GM18868 (cell line): ENCODE measurements at regions not wholly inside any gene's neighbourhood (a gene's known extent, or its start where the extent isn't known, plus 50 kb on each side); places are given as distances from the start of the nearest gene placed in this dataset.
A peak's percentile ranks its signal among the peaks of the same experiment; 100 is the strongest.

Experiments
- ATAC-seq: cut with Tn5 transposase; IDR thresholded peaks from one replicate; pipeline ENCODE4 v1.9.1; 2021; ENCODE audit warnings: mild to moderate bottlenecking, moderate library complexity; ENCODE audit not compliant: unreplicated experiment

DNA sequence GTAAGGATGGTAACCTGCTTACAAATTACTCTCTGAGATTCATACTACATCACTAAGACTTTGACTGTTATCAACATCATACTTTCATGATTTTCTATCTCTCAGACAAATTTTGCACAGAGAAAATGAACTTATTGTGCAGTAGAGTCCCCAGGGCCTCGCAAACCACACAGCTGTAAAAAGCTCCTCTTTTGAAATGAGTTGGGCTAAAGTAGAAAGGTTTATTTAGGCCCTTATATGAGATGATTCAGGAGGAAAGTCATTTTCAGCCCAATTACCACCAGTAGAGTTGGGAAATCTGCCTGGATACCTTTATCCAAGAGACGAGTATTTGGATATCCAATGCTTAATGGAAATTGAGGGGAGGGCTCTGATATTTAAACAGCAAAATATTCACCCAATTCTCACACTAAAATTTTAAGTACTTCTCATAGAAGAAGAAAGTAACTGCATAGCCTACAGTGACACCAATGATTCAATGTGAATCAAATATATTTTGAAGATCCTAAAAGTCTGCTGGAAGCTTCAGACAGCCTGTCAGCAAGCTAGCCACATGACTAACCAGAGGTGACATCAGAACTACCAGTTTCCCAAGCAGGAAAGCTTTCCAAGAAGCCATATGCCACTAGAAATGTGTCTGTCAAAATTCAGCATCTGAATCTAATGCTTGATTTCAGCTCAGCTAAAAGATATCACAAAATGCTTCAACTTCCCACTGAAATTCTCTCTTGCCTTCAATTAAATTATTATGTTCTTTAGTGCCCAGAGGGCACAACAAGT is 190.1 kb upstream of the SYT1 start:
- ATAC-seq, result no peak

DNA sequence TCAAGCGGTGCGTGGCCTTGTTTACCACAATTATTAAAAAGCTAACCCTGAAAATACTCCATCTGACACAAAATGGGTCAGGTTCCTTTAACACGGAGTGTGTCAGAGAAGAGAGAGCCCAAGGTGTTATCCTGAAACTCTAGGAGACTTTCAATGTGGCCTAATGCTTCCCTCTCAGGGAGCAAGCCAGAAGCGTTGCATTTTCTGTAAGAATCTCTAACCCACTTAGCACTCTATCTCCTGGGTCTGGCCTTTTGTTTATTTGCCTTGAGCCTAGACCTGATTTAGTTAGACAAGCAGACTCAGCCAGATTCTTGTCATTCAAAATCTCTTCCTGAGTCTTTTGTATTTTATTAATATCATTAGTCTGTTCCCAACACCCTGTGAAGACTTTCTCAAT is 184.0 kb upstream of the SYT1 start:
- no peak for ATAC-seq

DNA sequence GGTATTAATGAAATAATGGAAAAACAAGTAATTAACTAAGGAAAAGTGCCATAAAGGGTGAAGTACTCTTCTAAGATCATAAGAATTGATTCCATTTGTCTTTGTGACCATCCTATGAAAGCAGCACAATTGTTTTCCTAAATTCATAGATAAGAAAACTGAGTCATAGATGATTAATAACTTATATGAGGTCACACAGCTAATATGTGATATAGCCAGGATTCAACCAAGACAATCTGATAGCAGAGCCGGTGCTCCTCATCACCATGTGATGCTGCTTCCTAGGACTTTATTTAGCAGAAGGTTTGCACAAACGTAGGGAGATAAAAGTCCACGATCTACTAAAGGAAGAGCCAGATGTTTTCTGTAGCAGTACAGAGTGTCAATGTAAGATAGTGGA is 181.5 kb upstream of the SYT1 start:
- no peak for ATAC-seq

DNA sequence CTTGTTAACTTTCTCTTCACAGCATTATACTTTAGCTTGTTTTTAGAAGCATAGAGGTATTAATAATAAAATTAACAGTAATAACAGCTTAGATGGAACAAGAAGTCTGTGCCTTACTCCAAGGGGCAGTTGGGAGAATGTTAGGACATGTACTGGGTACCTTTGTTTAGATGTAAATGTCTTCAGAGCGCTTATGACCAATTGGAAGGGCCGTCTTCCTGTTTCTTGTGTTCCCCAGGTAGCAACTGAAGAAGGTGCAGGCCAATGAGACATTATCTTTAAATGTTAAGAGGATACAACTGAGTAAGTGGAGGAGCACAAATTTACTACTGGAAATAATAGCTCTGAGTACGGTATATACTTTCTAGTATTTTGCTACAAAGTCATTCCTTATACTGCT is 180.9 kb upstream of the SYT1 start:
- ATAC-seq, result no peak

DNA sequence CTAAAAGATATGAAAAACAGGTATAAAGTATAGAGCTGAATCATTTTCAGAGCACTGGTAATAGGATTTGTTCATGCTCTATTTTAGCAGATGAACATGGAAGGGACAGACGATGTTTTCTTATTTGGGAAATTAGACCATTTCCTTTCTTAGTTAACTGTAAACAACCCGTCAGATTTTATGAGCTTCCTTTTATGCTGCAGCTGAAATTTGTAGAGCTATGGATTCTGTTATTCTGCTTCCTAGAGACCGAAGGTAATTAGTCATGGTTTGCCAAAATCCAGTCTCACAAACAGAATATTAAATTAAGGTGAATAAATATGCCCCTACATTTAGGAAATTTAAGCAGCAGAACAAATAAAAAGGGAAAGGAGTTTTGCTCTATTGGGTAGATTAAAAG is 180.2 kb upstream of the SYT1 start:
- no peak for ATAC-seq

DNA sequence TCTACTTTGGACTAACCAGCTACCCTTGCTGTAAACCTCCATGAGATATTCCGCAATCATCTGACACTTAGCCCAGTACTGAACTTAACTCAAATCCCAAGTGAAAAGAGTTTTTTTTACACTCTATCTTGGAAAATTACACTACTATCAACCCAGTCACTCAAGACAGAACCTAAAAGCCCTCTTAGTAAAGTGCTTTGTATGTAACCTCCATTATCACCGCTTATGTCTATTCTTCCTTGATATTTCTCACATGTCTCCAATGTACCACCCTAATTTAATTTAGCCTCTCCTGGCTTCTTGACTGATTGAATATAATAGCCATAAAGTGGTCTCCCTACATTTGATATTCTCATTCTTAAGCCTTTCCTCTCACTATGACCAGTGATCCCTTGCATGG is 168.8 kb upstream of the SYT1 start:
- no peak for ATAC-seq

DNA sequence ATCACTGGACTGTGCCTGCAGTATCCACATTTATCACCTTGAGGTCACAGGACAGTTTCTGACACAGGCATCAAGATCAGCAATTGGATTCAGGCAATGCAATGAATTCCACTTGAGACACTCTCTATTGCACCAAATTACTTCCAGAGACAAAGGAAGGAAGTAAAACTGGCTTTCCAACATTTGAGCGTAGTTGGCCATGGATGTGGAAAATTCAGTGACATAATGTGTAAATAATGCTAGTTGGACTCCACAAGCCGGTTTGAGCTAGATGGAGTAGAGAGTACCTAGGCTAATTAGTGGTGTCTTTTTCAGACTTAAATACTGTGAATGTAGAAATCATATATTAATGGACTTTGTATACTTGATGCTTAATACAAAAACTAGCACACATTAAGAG is 168.3 kb upstream of the SYT1 start:
- ATAC-seq, result no peak

DNA sequence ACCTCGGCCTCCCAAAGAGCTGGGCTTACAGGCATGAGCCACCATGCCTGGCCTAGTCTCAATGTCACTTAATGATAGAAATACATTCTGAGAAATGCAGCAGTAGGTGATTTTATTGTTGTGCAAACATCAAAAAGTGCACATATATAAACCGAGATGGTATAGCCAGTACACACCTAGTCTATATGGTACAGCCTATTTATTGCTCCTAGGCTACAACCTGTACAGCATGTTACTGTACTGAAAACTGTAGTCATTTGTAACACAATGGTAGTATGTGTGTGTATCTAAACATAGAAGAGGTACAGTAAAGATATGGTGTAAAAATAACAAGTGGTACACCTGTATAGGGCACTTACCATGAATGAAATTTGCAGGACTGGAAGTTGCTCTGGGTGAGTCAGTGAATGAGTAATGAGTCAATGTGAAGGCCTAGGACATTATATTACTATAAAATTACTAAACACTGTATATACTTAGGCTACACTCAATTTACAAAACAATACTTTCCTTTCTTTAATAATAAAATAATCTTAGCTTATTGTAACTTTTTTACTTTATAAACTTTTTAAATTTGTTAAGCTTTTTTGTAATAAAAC is 166.7 kb upstream of the SYT1 start:
- no peak for ATAC-seq

DNA sequence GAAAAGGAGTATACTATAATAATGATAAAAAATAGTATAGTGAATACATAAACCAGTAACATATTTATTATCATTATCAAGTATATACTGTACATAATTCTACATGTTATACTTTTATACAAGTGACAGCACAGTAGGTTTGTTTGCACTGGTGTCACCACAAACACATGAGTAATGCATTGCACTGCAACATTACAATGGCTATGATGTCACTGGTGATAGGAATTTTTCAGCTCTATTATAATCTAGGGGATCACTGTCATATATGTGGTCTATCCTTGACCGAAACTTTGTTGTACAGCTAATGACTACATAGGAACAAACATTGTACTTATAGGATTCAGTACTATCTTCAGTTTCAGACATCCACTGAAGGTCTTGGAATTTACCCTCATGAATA is 165.8 kb upstream of the SYT1 start:
- no peak for ATAC-seq

DNA sequence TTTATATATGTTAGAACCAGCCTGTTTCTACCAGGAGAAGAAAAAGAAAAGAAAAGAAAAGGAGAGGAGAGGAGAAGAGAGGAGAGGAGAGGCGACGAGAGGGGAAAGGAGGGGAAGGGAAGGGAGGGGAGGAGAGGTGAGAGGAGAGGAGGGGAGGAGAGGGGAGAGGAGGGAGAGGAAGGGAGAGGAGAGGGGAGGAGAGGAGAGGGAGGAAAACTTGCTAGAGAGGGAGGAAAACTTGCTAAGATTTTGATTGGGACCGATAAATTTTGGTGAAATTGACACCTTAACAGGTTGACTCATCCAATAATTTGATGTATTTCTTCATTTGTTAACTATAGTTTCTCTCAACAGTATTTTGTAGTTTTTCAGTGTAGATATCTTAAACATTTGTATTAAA is 164.0 kb upstream of the SYT1 start:
- no peak for ATAC-seq

DNA sequence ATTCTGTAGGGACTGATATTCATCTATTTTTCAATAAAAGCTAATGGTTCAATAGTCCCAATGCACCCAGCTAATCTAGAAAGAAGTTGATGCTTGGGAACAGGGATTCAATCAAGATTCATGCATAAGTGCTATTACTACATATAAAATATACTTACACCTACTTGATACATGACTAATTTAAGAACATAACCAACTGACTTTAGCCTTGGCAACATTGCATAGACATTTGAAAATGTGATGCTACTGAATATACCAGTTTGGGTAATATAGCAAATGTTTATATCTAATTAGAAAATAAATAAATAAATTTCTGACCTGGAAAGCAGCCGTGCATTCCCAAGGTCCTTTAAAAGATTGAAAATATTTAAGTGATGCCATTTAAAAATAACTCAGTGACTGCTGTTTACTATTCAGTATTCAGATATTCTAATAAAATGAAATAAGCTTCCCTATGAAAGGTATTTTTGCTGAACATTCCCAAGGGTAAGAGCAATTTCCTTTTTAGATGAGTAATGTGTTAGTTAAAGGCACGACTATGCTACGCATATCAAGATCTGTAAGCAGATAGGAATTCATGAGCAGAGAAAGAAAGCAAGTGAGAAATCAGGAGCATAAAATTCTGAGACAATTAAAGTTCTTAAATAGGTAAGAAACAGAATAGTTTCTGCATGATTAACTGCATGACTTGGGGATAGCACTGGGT is 160.6 kb upstream of the SYT1 start:
- no peak for ATAC-seq

DNA sequence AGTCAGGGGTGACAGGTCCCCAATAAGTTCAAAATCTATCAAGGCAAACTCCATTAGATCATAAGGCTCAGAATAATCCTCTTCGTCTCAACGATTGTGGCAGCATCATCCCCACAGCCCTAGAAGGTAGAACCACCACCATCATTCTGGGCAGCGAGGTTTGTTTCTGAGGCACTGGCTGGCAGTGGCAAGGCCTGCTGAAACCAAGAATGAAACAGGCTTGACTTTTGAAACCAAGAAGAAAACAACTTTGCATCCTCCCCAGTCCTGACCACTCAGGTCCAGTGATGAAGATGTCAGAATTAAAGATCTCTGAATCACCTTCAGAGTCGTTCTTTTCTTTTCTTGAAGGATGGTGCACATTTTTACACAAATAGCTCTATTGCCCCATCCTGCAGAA is 152.6 kb upstream of the SYT1 start:
- ATAC-seq, result no peak

DNA sequence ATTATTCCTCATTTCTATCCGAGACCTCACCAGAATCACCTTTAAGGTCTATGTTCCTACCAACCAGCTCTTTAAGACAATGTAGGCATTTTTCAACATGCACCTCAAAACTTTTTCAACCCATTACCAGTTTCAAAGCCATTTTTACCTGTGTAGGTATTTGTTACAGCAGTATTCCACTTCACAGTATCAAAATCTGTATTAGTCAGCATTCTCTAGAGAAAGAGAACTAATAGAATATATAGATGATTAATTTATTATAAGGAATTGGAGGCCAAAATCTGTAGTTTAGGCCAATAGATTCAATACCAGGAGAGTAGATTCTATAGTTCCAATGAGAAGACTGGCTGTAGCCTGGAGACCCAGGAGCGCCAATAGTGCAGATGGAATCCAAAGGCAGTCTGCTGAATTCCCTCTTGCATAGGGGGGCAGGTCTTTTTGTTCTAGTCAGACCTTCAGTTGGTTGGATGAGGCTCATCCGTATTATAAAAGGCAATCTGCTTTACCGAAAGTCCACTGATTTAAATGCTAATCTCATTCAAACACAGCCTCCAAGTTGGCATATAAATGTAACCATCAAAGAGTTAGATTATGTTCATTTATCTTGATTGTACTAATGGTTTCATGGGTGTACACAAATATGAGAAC is 151.6 kb upstream of the SYT1 start:
- no peak for ATAC-seq

DNA sequence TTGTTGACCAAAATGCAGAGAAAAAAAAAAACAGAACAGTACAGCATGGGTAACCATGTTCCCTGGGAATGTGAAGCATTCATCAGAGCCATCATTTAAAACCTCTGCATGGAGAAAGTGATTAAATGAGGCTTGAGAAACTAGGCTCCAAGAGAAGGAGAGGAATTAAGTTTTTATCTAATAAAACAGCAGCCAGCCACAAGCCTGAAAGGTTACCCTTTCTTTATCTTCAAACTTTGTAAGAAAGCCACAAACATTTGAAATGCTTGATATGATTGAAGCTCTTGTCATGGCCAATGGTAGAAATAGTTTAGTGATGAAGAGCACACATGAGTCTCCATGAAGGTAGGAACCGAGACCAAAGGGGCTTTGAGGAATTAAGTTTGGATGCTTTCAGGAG is 144.9 kb upstream of the SYT1 start:
- ATAC-seq, result no peak

DNA sequence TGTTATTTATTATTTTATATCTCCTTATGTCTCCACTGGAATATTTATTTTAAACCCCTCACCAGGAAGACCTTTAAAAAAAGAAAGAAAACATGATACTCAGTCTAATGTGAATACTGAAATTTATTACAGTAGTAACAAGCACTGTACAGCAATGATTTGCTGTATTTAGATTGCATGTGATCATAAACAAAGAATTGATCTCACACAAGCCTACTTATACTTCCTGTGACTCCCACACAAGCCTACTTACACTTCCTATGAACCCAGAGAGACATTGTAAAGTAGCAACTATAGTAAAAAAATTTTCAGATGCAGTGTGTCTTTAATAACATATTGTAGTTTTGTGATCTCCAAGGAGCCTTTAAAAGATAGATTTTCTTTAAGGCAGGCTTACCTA is 142.7 kb upstream of the SYT1 start:
- ATAC-seq, result peak; percentile 35

DNA sequence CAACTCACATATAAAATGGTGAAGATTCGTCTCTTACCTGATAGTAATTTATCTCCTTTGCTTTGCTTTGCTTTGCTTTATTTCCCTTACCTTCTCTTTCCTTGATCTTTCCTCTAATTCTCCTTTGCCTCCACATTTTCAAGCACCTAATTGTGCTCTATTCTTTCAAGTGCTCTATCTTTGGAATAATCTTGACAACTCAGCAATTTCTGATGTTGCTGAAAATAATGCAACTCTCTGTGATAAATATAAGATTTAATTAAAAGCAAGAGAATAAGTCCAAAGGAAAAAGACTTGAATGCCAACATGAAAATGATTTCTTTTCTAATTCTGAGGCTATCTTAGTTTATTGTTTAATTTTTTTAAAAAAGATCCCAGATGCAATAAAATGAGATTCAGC is 139.5 kb upstream of the SYT1 start:
- ATAC-seq, result no peak

DNA sequence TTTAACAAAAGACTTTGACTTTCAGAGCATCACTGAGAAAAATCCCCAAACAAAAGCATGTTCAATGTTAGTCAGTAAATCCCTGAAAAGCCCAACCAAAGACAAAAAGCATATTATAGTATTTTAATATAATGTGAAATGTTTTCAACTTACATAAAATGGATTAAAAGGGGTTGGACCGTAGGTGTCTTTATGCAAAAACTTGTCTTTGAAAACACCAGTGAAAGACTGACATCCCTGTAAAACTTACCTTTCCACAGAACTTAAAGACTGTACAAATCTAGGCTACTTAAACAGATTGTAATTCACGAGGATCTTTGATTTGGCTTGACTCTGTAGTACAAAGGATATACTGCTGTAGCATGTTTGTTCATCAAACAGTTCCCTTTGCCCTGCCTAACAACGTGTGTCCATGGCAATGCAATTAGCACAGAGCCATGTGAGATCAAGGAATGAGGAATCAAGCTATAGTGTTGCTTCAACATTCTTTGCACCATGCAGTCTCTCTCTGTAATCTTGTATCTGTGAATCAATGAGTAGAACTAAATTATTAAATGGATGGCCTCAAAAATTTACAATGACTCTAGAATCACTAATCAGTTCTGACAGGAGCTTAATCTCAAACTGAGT is 138.5 kb upstream of the SYT1 start:
- ATAC-seq, result no peak

DNA sequence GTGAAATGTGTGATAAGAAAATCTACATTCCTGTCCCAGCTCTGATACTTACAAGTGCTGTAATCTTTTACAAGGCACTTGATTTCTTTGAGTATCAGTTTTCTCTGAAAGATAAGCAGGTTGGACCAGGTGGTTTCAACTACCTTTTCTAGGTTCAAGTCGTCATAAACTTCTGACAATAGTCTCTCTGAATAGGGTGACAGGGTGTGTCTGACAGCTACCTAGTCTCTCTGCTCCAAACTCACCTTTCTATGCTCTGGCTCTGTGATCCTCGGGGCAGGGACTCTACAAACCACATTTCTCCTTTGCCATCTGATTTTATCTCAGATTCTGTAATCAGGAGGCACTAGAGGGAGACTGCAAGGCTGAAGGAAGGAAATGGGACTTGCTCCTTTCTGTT is 137.7 kb upstream of the SYT1 start:
- ATAC-seq, result no peak

DNA sequence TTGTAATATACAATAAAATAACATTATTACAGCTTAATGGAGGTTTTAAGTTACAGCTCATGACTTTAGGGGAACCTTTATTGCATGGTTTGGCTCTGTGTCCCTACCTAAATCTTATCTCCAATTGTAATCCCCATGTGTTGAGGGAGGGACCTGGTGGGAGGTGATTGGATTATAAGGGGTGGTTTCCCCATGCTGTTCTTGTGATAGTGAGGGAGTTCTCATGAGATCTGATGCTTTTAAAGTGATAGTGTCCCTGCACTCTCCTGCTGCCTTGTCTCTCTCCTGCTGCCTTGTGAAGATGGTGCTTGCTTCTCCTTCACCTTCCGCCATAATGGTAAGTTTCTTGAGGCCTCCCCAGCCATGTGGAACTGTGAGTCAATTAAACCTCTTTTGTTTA is 132.1 kb upstream of the SYT1 start:
- no peak for ATAC-seq

DNA sequence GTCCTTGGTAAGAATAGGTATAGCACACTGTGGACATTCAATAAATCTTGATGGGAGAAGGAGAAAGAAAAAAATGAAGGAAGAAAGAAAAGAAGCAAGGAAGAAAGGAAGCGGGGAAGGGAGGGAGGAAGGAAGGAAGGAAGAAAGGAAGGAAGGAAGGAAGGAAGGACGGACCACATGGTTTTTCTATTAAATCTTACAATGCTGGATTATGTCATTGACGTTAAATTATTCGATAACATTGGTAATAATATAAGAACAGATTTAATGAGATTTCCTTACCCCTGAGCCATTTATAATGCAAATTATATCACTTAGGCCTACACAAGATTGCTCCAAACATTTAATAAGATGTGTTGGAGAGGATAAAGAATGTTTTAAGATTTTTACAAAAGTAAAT is 124.9 kb upstream of the SYT1 start:
- ATAC-seq, result no peak

DNA sequence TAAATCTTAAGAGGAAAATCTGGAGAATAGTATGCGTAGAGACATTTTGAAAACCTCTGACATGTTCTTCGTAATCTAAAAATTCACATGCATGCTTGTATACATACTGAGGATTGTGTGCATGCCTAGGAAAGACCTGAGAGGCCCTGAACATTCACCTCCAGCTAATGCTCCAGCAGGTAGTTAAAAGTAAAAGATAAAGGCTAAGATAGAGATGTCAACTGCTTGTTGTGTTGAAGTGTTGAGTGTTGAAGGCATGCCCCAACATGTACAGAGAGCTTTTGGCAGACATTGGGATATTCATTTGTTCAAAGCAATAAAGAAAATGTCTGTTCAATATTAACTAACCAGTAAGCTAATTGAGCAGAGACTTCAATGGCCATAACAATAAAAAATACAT is 118.6 kb upstream of the SYT1 start:
- no peak for ATAC-seq
